Breast epithelium (tissue), 4 donors: ENCODE measurements at regions not wholly inside any gene's neighbourhood (a gene's known extent, or its start where the extent isn't known, plus 50 kb on each side); places are given as distances from the start of the nearest gene placed in this dataset.

Experiments used
- DNase-seq, 2 donors: peaks; one replicate each; pipeline ENCODE4 v3.0.0-alpha.2; 2019; ENCODE audit warnings: low spot score in 2 of 2
- H3K27ac ChIP-seq, 2 donors: fragments of 200-600 bp; sonication (generic) in 1 of 2; one replicate each; pipeline ENCODE4 v1.5.1; 2016 to 2019; ENCODE audit warnings: mild to moderate bottlenecking in 1 of 2
- H3K27me3 ChIP-seq, 2 donors: fragments of 200-600 bp; sonication (generic) in 1 of 2; one replicate each; pipeline versions ENCODE4 v1.5.1 to v1.6.0; 2017 to 2019; ENCODE audit warnings: control low read depth in 1 of 2, mild to moderate bottlenecking in 1 of 2
- H3K36me3 ChIP-seq: fragments of 200-600 bp; one replicate; pipeline ENCODE4 v1.5.1; 2019
- H3K4me1 ChIP-seq, 2 donors: fragments of 200-600 bp; sonication (generic); one replicate each; pipeline ENCODE4 v1.5.1; 2016 to 2019; ENCODE audit warnings: control low read depth in 1 of 2
- H3K4me3 ChIP-seq, 3 donors: fragments of 200-600 bp; sonication (generic); 1 replicate in 2 of 3; 2 replicates in 1 of 3; pipeline ENCODE4 v1.5.1; 2016 to 2019; ENCODE audit warnings: mild to moderate bottlenecking in 3 of 3, moderate library complexity in 2 of 3
- H3K9me3 ChIP-seq, 2 donors: fragments of 200-600 bp; sonication (generic) in 1 of 2; one replicate each; pipeline ENCODE4 v1.5.1; 2016 to 2019; ENCODE audit warnings: control low read depth in 1 of 2
- CTCF ChIP-seq, 3 donors: fragments of 450-650 bp; IDR thresholded peaks; one replicate each; pipeline ENCODE4 v1.5.1; 2016 to 2017; ENCODE audit warnings: antibody characterized with exemption in 3 of 3, mild to moderate bottlenecking in 3 of 3, moderate library complexity in 3 of 3
- POLR2A ChIP-seq: fragments of 450-650 bp; IDR thresholded peaks from one replicate; pipeline ENCODE4 v1.6.1; 2016; ENCODE audit warnings: antibody characterized with exemption, mild to moderate bottlenecking, moderate library complexity
- POLR2AphosphoS5 ChIP-seq, 3 donors: sonication (generic); formaldehyde crosslinking; IDR thresholded peaks; one replicate each; pipeline ENCODE4 v1.6.1; 2017; ENCODE audit warnings: antibody characterized with exemption in 3 of 3
- intact Hi-C: fragments of 100-400 bp; cut with DNase I; formaldehyde crosslinking; loops from one replicate; pipeline ENCODE4 v1.15.1; 2023; ENCODE audit warnings: low total_unique reads

- H3K4me1 ChIP-seq: no peaks in the 10 kb centered on the region
- H3K9me3 ChIP-seq: no peaks in the 10 kb centered on the region
- no peaks in the 10 kb centered on the region for H3K36me3 ChIP-seq
- intact Hi-C loops: no loop called here
- peak in 1 of 2 donors; percentile 44 for DNase-seq
- H3K27me3 ChIP-seq: no peaks in the 10 kb centered on the region
- H3K27ac ChIP-seq: peak overlapping the region in 1 of 2 donors; percentile 10
- H3K4me3 ChIP-seq: no peak overlapping the region
- no peak for TF ChIP-seq POLR2A
- no peak for TF ChIP-seq POLR2AphosphoS5 (IDR thresholded peaks at IDR 0.05)
- TF ChIP-seq CTCF (IDR thresholded peaks at IDR 0.05): no peak
These were observed 253.9 kb upstream of the MAP3K1 start for GRCh38 chr5:56561455-56561854.

GRCh38 chr5:56558131-56558745 lies 257.1 kb upstream of the MAP3K1 start:
- Histone ChIP-seq H3K4me1 (no peaks in the 10 kb centered on the region), H3K27ac (no peak overlapping the region), H3K9me3 (no peaks in the 10 kb centered on the region), H3K27me3 (no peaks in the 10 kb centered on the region), H3K4me3 (no peak overlapping the region), H3K36me3 (no peaks in the 10 kb centered on the region)
- intact Hi-C loops: loop anchor here (5.0 kb wide), 1 partner anchor 529 kb away; no protein-coding TSS in a partner anchor
- DNase-seq: no peak
- TF ChIP-seq CTCF (IDR thresholded peaks at IDR 0.05) (no peak), POLR2AphosphoS5 (IDR thresholded peaks at IDR 0.05) (no peak), POLR2A (no peak)

- H3K27me3 ChIP-seq: no peaks in the 10 kb centered on the region
- intact Hi-C loops: loop anchor here (5.0 kb wide), 1 partner anchor 530 kb away; no protein-coding TSS in a partner anchor
- no peaks in the 10 kb centered on the region for H3K4me1 ChIP-seq
- H3K9me3 ChIP-seq: no peaks in the 10 kb centered on the region
- no peak for DNase-seq
- H3K4me3 ChIP-seq: no peak overlapping the region
- no peak overlapping the region for H3K27ac ChIP-seq
- TF ChIP-seq POLR2AphosphoS5 (IDR thresholded peaks at IDR 0.05) (no peak), POLR2A (no peak), CTCF (IDR thresholded peaks at IDR 0.05) (no peak)
- no peaks in the 10 kb centered on the region for H3K36me3 ChIP-seq
These were observed 258.2 kb upstream of the MAP3K1 start for GRCh38 chr5:56557198-56557597.

- Histone ChIP-seq H3K4me3 (no peak overlapping the region), H3K4me1 (no peaks in the 10 kb centered on the region), H3K27ac (no peak overlapping the region), H3K9me3 (no peaks in the 10 kb centered on the region), H3K36me3 (no peaks in the 10 kb centered on the region), H3K27me3 (no peaks in the 10 kb centered on the region)
- no peak for TF ChIP-seq POLR2AphosphoS5 (IDR thresholded peaks at IDR 0.05)
- TF ChIP-seq POLR2A: no peak
- no peak for TF ChIP-seq CTCF (IDR thresholded peaks at IDR 0.05)
- intact Hi-C loops: no loop called here
- no peak for DNase-seq
These were observed 262.6 kb upstream of the MAP3K1 start for GRCh38 chr5:56552612-56553268.

- Histone ChIP-seq H3K27me3 (no peaks in the 10 kb centered on the region), H3K36me3 (no peaks in the 10 kb centered on the region), H3K27ac (no peak overlapping the region), H3K4me3 (no peak overlapping the region), H3K4me1 (no peaks in the 10 kb centered on the region), H3K9me3 (no peaks in the 10 kb centered on the region)
- no peak for TF ChIP-seq CTCF (IDR thresholded peaks at IDR 0.05)
- no peak for TF ChIP-seq POLR2AphosphoS5 (IDR thresholded peaks at IDR 0.05)
- no peak for TF ChIP-seq POLR2A
- intact Hi-C loops: no loop called here
- no peak for DNase-seq
These were observed 265.1 kb upstream of the MAP3K1 start for GRCh38 chr5:56550227-56550626.
